Endothelial cell of umbilical vein (primary cell): ENCODE measurements at regions not wholly inside any gene's neighbourhood (a gene's known extent, or its start where the extent isn't known, plus 50 kb on each side); places are given as distances from the start of the nearest gene placed in this dataset.

Experiments used
- BruUV-seq: library from RNA; stranded (reverse); fragments of 400-500 nt; replicated peaks from 2 replicates; lab custom pipeline; 2021; lab: Mats Ljungman, UMichigan
- CTCF ChIA-PET: fragments of 300-600, 350-600 bp; sonication (Branson Sonifier 250); formaldehyde crosslinking; loops from one replicate; lab custom pipeline; 2021; ENCODE audit warnings: antibody characterized with exemption, inconsistent platforms; lab: Charles Lee
- POLR2A ChIA-PET: fragments of 300-600, 350-600 bp; sonication (Branson Sonifier 250); formaldehyde crosslinking; loops from one replicate; lab custom pipeline; 2021; ENCODE audit warnings: antibody characterized with exemption, inconsistent platforms; lab: Charles Lee
- DNase-seq: peaks from one replicate; pipeline ENCODE4 v3.0.0-alpha.2; 2011; ENCODE audit warnings: low read depth, low spot score
- FAIRE-seq: peaks from 2 replicates; lab custom pipeline; 2011; peaks lifted over from hg19 to GRCh38; lab: Jason Lieb, UNC
- H2AFZ ChIP-seq: 2 replicates; pipeline ENCODE4 v1.6.0; 2012; ENCODE audit warnings: low read depth, low read length, control low read depth, inconsistent platforms
- H3K27ac ChIP-seq: 2 replicates; pipeline ENCODE4 v1.5.1; 2011; ENCODE audit warnings: low read depth, mild to moderate bottlenecking, control low read depth, low read length, moderate library complexity; ENCODE audit not compliant: insufficient read depth
- H3K27me3 ChIP-seq, 2 experiments: 2 replicates each; pipeline versions ENCODE4 v1.6.0 to v1.6.1; 2011; ENCODE audit warnings: low read length in 2 of 2, mixed read lengths in 1 of 2; ENCODE audit not compliant: control insufficient read depth in 2 of 2, insufficient read depth in 2 of 2
- H3K36me3 ChIP-seq, 2 experiments: 2 replicates in 1 of 2; 3 replicates in 1 of 2; pipeline ENCODE4 v1.5.1; 2011; ENCODE audit warnings: low read length in 2 of 2, mild to moderate bottlenecking in 1 of 2, moderate library complexity in 1 of 2; ENCODE audit not compliant: control insufficient read depth in 2 of 2, insufficient read depth in 2 of 2; ENCODE audit errors: extremely low read depth in 1 of 2
- H3K4me1 ChIP-seq: 3 replicates; pipeline ENCODE4 v1.5.1; 2011; ENCODE audit warnings: mild to moderate bottlenecking, low read length; ENCODE audit not compliant: control insufficient read depth, insufficient read depth; ENCODE audit errors: extremely low read depth
- H3K4me2 ChIP-seq: 2 replicates; pipeline ENCODE4 v1.6.1; 2011; ENCODE audit warnings: low read length, control low read depth, mixed read lengths; ENCODE audit not compliant: insufficient read depth
- H3K4me3 ChIP-seq, 3 experiments: fragments of 200-600 bp in 1 of 3; sonication (generic), shearing (Covaris generic) in 1 of 3; replicated peaks in 1 of 3; 2 replicates each; pipeline ENCODE4 v1.5.1; 2011 to 2016; ENCODE audit warnings: control low read depth in 3 of 3, low read length in 3 of 3, mild to moderate bottlenecking in 2 of 3, inconsistent platforms in 1 of 3, low read depth in 1 of 3, moderate library complexity in 1 of 3; ENCODE audit not compliant: insufficient read depth in 1 of 3
- H3K79me2 ChIP-seq: 2 replicates; pipeline ENCODE4 v1.6.0; 2012; ENCODE audit warnings: low read length, inconsistent platforms; ENCODE audit not compliant: control insufficient read depth, insufficient read depth
- H3K9ac ChIP-seq: replicated peaks from 2 replicates; pipeline ENCODE3; 2011; ENCODE audit warnings: low read length, control low read depth; ENCODE audit not compliant: insufficient read depth; ENCODE audit errors: extremely low read depth
- H3K9me1 ChIP-seq: replicated peaks from 3 replicates; pipeline ENCODE4 v1.6.0; 2011; ENCODE audit warnings: mild to moderate bottlenecking, low read length; ENCODE audit not compliant: control insufficient read depth, insufficient read depth; ENCODE audit errors: extremely low read depth
- H3K9me3 ChIP-seq: replicated peaks from 2 replicates; pipeline ENCODE4 v1.5.1; 2012; ENCODE audit warnings: low read length, inconsistent platforms; ENCODE audit not compliant: control insufficient read depth, insufficient read depth
- H4K20me1 ChIP-seq: replicated peaks from 2 replicates; pipeline ENCODE3; 2011; ENCODE audit warnings: mild to moderate bottlenecking, low read length; ENCODE audit not compliant: control insufficient read depth, insufficient read depth; ENCODE audit errors: extremely low read depth
- EZH2 ChIP-seq: IDR thresholded peaks from 2 replicates; pipeline ENCODE4 v1.6.1; 2012; ENCODE audit warnings: borderline replicate concordance, low read depth, mild to moderate bottlenecking, moderate library complexity, low read length, inconsistent platforms; ENCODE audit not compliant: severe bottlenecking
- FOS ChIP-seq: IDR thresholded peaks from 2 replicates; pipeline ENCODE4 v1.6.1; 2011; ENCODE audit warnings: mild to moderate bottlenecking, low read length, moderate library complexity, borderline replicate concordance; ENCODE audit not compliant: insufficient read depth
- GATA2 ChIP-seq: IDR thresholded peaks from 2 replicates; pipeline ENCODE4 v1.7.0; 2011; ENCODE audit warnings: low read depth, mild to moderate bottlenecking, moderate library complexity, mixed read lengths, low read length; ENCODE audit not compliant: insufficient read length, insufficient read depth
- JUN ChIP-seq: IDR thresholded peaks from 2 replicates; pipeline ENCODE4 v1.6.1; 2011; ENCODE audit warnings: borderline replicate concordance, low read depth; ENCODE audit not compliant: insufficient read length, insufficient read depth
- MAX ChIP-seq: IDR thresholded peaks from 2 replicates; pipeline ENCODE4 v1.6.1; 2011; ENCODE audit not compliant: insufficient read depth, insufficient read length
- MYC ChIP-seq: IDR thresholded peaks from one replicate; pipeline ENCODE4 v1.6.1; 2011; ENCODE audit warnings: mild to moderate bottlenecking, low read depth, low read length
- POLR2A ChIP-seq: IDR thresholded peaks from 2 replicates; pipeline ENCODE4 v1.6.1; 2012; ENCODE audit warnings: low read depth, mild to moderate bottlenecking, control low read depth, low read length
- POLR2AphosphoS5 ChIP-seq: IDR thresholded peaks from 2 replicates; pipeline ENCODE4 v1.6.1; 2012; ENCODE audit warnings: low read depth, mild to moderate bottlenecking, control low read depth, low read length, moderate library complexity; ENCODE audit not compliant: insufficient read depth
- dilution Hi-C: fragments of 300-500 bp; cut with MboI; formaldehyde crosslinking; loops from one replicate; pipeline ENCODE4 v1.15.0; 2019; ENCODE audit warnings: low sequenced_read_pairs; ENCODE audit not compliant: extremely low pct_ligation_motif_present
- intact Hi-C: fragments of 100-400 bp; cut with micrococcal nuclease; formaldehyde crosslinking; loops from one replicate; pipeline ENCODE4 v1.10.0; 2022
- TF ChIP-seq, protein P1 (sequence below), 2 donors: IDR thresholded peaks; 1 replicate in 1 of 2; 2 replicates in 1 of 2; pipeline ENCODE4 v1.5.1; 2011; ENCODE audit warnings: low read length in 2 of 2, mild to moderate bottlenecking in 2 of 2, moderate library complexity in 2 of 2, control low read depth in 1 of 2, inconsistent platforms in 1 of 2, low read depth in 1 of 2; ENCODE audit not compliant: insufficient read depth in 1 of 2; ENCODE audit errors: extremely low read depth in 1 of 2

DNA sequence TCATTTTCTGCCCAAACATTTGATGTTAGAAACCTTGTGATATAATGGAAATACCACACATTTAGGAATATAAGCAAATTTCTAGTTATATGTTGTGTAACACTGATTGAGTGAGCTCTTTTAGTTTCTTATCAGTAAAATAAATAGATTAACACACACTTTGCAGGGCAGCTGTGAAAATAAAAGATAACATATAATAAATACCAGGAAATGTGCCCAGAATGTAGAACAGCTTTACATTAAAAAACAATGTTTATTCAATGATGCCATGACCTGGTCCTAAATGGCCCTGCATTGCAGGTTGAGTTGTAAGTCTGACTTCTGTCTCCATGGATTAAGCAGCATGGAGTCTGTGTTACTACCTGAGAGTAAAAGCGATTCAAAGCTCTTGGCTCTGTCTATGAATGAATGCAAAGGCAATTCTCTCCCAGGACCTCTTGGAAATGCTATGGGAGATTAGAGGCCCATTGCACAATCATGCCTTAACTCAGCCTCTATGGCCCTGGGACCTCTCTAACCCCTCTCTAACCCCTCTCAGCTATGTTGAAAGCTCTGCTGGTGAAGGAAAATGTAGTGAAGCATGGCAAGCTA is 296.0 kb upstream of the ACTBL2 start:
- POLR2A ChIA-PET = interaction anchor here (0.8 to 3.0 kb wide), 8 partner anchors 128 to 681 kb away, joined by 3 to 50 read pairs (median 4); partner anchors contain the start of gene PLK2
- dilution Hi-C loops = loop anchor here (25.0 kb wide), 1 partner anchor 684 kb away; the partner anchor contains the start of gene PLK2

More for the DNA sequence above, 296.0 kb upstream of the ACTBL2 start:
- peaks cover 37% of the 10 kb centered on the region for H3K4me1 ChIP-seq
- no peaks in the 10 kb centered on the region for H3K79me2 ChIP-seq
- H4K20me1 ChIP-seq = no peaks in the 10 kb centered on the region
- intact Hi-C loops = loop anchor here (1.0 to 5.0 kb wide), 11 partner anchors 80 to 1074 kb away; partner anchors contain the start of gene PLK2
- BruUV-seq = no TSS peak
- FAIRE-seq (peak; percentile 59), DNase-seq (peak; percentile 92)
- no peaks in the 10 kb centered on the region for H3K9me1 ChIP-seq
- no peaks in the 10 kb centered on the region for H3K9me3 ChIP-seq
- TF ChIP-seq POLR2A (peak; percentile 28), MYC (no peak), FOS (no peak), JUN (peak; percentile 33), POLR2AphosphoS5 (peak; percentile 61), GATA2 (peak; percentile 87), MAX (no peak), EZH2 (no peak)
- TF ChIP-seq, protein P1, sequence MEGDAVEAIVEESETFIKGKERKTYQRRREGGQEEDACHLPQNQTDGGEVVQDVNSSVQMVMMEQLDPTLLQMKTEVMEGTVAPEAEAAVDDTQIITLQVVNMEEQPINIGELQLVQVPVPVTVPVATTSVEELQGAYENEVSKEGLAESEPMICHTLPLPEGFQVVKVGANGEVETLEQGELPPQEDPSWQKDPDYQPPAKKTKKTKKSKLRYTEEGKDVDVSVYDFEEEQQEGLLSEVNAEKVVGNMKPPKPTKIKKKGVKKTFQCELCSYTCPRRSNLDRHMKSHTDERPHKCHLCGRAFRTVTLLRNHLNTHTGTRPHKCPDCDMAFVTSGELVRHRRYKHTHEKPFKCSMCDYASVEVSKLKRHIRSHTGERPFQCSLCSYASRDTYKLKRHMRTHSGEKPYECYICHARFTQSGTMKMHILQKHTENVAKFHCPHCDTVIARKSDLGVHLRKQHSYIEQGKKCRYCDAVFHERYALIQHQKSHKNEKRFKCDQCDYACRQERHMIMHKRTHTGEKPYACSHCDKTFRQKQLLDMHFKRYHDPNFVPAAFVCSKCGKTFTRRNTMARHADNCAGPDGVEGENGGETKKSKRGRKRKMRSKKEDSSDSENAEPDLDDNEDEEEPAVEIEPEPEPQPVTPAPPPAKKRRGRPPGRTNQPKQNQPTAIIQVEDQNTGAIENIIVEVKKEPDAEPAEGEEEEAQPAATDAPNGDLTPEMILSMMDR (IDR thresholded peaks at IDR 0.05; ENCODE audit: extremely low read depth in 1 of 2, insufficient read depth in 1 of 2, low read depth in 1 of 2, low read length in 2 of 2) = no peak
- H3K4me3 ChIP-seq = no peak overlapping the region
- peak overlapping the region; percentile 71 for H3K27ac ChIP-seq
- H3K36me3 ChIP-seq = no peaks in the 10 kb centered on the region
- CTCF ChIA-PET = interaction anchor here (0.7 to 6.3 kb wide), 53 partner anchors 11 to 1071 kb away, joined by 3 to 260 read pairs (median 5); partner anchors contain the start of gene PLK2
- H3K27me3 ChIP-seq = no peaks in the 10 kb centered on the region
- no peak overlapping the region for H2AFZ ChIP-seq
- peak overlapping the region; percentile 46 for H3K9ac ChIP-seq
- H3K4me2 ChIP-seq = peak overlapping the region; percentile 10
